DOHH2 (cell line): ENCODE measurements at regions not wholly inside any gene's neighbourhood (a gene's known extent, or its start where the extent isn't known, plus 50 kb on each side); places are given as distances from the start of the nearest gene placed in this dataset.

ENCODE experiments used
- H3F3A ChIP-seq: fragments of 200-600 bp; sonication (generic), shearing (Covaris generic); 2 replicates; pipeline ENCODE4 v1.6.0; 2016; ENCODE audit warnings: antibody characterized with exemption, mild to moderate bottlenecking; ENCODE audit not compliant: control insufficient read depth, insufficient read depth
- H3K27ac ChIP-seq: fragments of 200-600 bp; sonication (generic); 2 replicates; pipeline ENCODE4 v1.5.1; 2014; ENCODE audit warnings: low read depth, mild to moderate bottlenecking, low read length, moderate library complexity
- H3K27me3 ChIP-seq: fragments of 200-600 bp; sonication (generic); 2 replicates; pipeline ENCODE4 v1.6.1; 2014; ENCODE audit warnings: mild to moderate bottlenecking, low read length, mixed read lengths; ENCODE audit not compliant: control insufficient read depth
- H3K36me3 ChIP-seq: fragments of 200-600 bp; sonication (generic); 2 replicates; pipeline ENCODE4 v1.6.1; 2014; ENCODE audit warnings: mild to moderate bottlenecking, low read length, moderate library complexity, mixed read lengths; ENCODE audit not compliant: control insufficient read depth
- H3K4me1 ChIP-seq: fragments of 200-600 bp; sonication (generic); 2 replicates; pipeline ENCODE4 v1.6.1; 2014; ENCODE audit warnings: mild to moderate bottlenecking, low read length, mixed read lengths; ENCODE audit not compliant: control insufficient read depth
- H3K4me2 ChIP-seq: fragments of 200-600 bp; sonication (generic); 2 replicates; pipeline ENCODE4 v1.6.0; 2014; ENCODE audit warnings: mild to moderate bottlenecking, low read length, moderate library complexity
- H3K4me3 ChIP-seq: fragments of 200-600 bp; sonication (generic); 2 replicates; pipeline ENCODE4 v1.5.1; 2014; ENCODE audit warnings: mild to moderate bottlenecking, low read length, mixed read lengths
- H3K79me2 ChIP-seq: fragments of 200-600 bp; sonication (generic); 2 replicates; pipeline ENCODE4 v1.6.1; 2014; ENCODE audit warnings: mild to moderate bottlenecking, low read length, mixed read lengths; ENCODE audit not compliant: control insufficient read depth
- H3K9me2 ChIP-seq: fragments of 200-600 bp; sonication (generic); replicated peaks from 2 replicates; pipeline ENCODE4 v1.6.1; 2014; ENCODE audit warnings: mild to moderate bottlenecking, low read length, mixed read lengths; ENCODE audit not compliant: control insufficient read depth
- H3K9me3 ChIP-seq: fragments of 200-600 bp; sonication (generic); 2 replicates; pipeline ENCODE4 v1.6.1; 2014; ENCODE audit warnings: antibody characterized with exemption, low read length, mixed read lengths; ENCODE audit not compliant: control insufficient read depth, insufficient read depth
- H4K20me1 ChIP-seq: fragments of 200-600 bp; sonication (generic); 2 replicates; pipeline ENCODE4 v1.6.0; 2014; ENCODE audit warnings: low read depth, mild to moderate bottlenecking, antibody characterized with exemption, low read length, moderate library complexity; ENCODE audit not compliant: control insufficient read depth, insufficient read depth
- CTCF ChIP-seq: fragments of 200-600 bp; sonication (generic); IDR thresholded peaks from one replicate; pipeline ENCODE4 v1.5.1; 2014; ENCODE audit warnings: antibody characterized with exemption, mild to moderate bottlenecking, low read depth, low read length; ENCODE audit not compliant: poor library complexity, severe bottlenecking
- EZH2phosphoT487 ChIP-seq: fragments of 200-600 bp; sonication (generic); IDR thresholded peaks from 2 replicates; pipeline ENCODE4 v1.6.1; 2017; ENCODE audit warnings: borderline replicate concordance, mild to moderate bottlenecking, antibody characterized with exemption, low read length, moderate library complexity, mixed read lengths

- Histone ChIP-seq H3K4me3 (no peak overlapping the region), H3K4me2 (no peak overlapping the region), H3K9me2 (no peaks in the 10 kb centered on the region), H3K4me1 (no peaks in the 10 kb centered on the region), H3F3A (no peaks in the 10 kb centered on the region), H3K79me2 (no peaks in the 10 kb centered on the region), H3K27me3 (peaks cover 12% of the 10 kb centered on the region; the same call in 1 of the 2 replicates), H3K27ac (no peak overlapping the region), H4K20me1 (no peaks in the 10 kb centered on the region), H3K9me3 (no peaks in the 10 kb centered on the region), H3K36me3 (no peaks in the 10 kb centered on the region)
- TF ChIP-seq EZH2phosphoT487 = no peak
- no peak for TF ChIP-seq CTCF
These were observed 169.9 kb upstream of the TSC22D2 start for GRCh38 chr3:150238048-150238802.

- no peaks in the 10 kb centered on the region for H3K4me1 ChIP-seq
- H3F3A ChIP-seq = no peaks in the 10 kb centered on the region
- H3K27ac ChIP-seq = no peak overlapping the region
- H3K36me3 ChIP-seq = no peaks in the 10 kb centered on the region
- peaks cover 11% of the 10 kb centered on the region; the same call in 1 of the 2 replicates for H3K27me3 ChIP-seq
- H3K4me2 ChIP-seq = no peak overlapping the region
- TF ChIP-seq EZH2phosphoT487 (no peak), CTCF (no peak)
- no peaks in the 10 kb centered on the region for H3K9me2 ChIP-seq
- no peaks in the 10 kb centered on the region for H4K20me1 ChIP-seq
- no peak overlapping the region for H3K4me3 ChIP-seq
- no peaks in the 10 kb centered on the region for H3K79me2 ChIP-seq
- H3K9me3 ChIP-seq = no peaks in the 10 kb centered on the region
These were observed 170.6 kb upstream of the TSC22D2 start for GRCh38 chr3:150237490-150237889.

- TF ChIP-seq CTCF = no peak
- TF ChIP-seq EZH2phosphoT487 = no peak
- Histone ChIP-seq H3K27ac (no peak overlapping the region), H3K79me2 (no peaks in the 10 kb centered on the region), H3K4me1 (no peaks in the 10 kb centered on the region), H3K4me3 (no peak overlapping the region), H3K4me2 (no peak overlapping the region), H3K36me3 (no peaks in the 10 kb centered on the region), H4K20me1 (no peaks in the 10 kb centered on the region), H3K9me2 (no peaks in the 10 kb centered on the region), H3K27me3 (peaks cover 10% of the 10 kb centered on the region; the same call in 1 of the 2 replicates), H3K9me3 (no peaks in the 10 kb centered on the region), H3F3A (no peaks in the 10 kb centered on the region)
These were observed 171.6 kb upstream of the TSC22D2 start for GRCh38 chr3:150236316-150237082.
